OCI-LY1 (cell line): ENCODE measurements at regions not wholly inside any gene's neighbourhood (a gene's known extent, or its start where the extent isn't known, plus 50 kb on each side); places are given as distances from the start of the nearest gene placed in this dataset.

Experiments
- H2AFZ ChIP-seq: fragments of 200-600 bp; sonication (generic), shearing (Covaris generic); 2 replicates; pipeline ENCODE4 v1.6.0; 2014; ENCODE audit warnings: antibody characterized with exemption, mild to moderate bottlenecking, low read length
- H3F3A ChIP-seq: fragments of 200-600 bp; sonication (generic), shearing (Covaris generic); 2 replicates; pipeline ENCODE4 v1.6.0; 2014; ENCODE audit warnings: mild to moderate bottlenecking, antibody characterized with exemption, low read length, moderate library complexity; ENCODE audit not compliant: insufficient read depth
- H3K27ac ChIP-seq: fragments of 200-600 bp; sonication (generic); 2 replicates; pipeline ENCODE4 v1.5.1; 2014; ENCODE audit warnings: low read length, mixed run types, mild to moderate bottlenecking, low read depth; ENCODE audit not compliant: poor library complexity, severe bottlenecking
- H3K27me3 ChIP-seq: fragments of 200-600 bp; sonication (generic); 2 replicates; pipeline ENCODE4 v1.6.0; 2014; ENCODE audit warnings: antibody characterized with exemption, mild to moderate bottlenecking, low read length, moderate library complexity; ENCODE audit not compliant: insufficient read depth
- H3K36me3 ChIP-seq: fragments of 200-600 bp; sonication (generic); 2 replicates; pipeline ENCODE4 v1.6.1; 2014; ENCODE audit warnings: mild to moderate bottlenecking, antibody characterized with exemption, low read length, moderate library complexity, mixed read lengths; ENCODE audit not compliant: insufficient read depth
- H3K4me1 ChIP-seq: fragments of 200-600 bp; sonication (generic); 2 replicates; pipeline ENCODE4 v1.5.1; 2014; ENCODE audit warnings: mild to moderate bottlenecking, low read length, moderate library complexity; ENCODE audit not compliant: insufficient read depth, severe bottlenecking
- H3K4me2 ChIP-seq: fragments of 200-600 bp; sonication (generic), shearing (Covaris generic); 2 replicates; pipeline ENCODE4 v1.6.1; 2014; ENCODE audit warnings: low read length
- H3K4me3 ChIP-seq: fragments of 200-600 bp; sonication (generic); 2 replicates; pipeline ENCODE4 v1.5.1; 2014; ENCODE audit warnings: low read length, low read depth, mild to moderate bottlenecking, mixed read lengths; ENCODE audit not compliant: poor library complexity, severe bottlenecking
- H3K79me2 ChIP-seq: fragments of 200-600 bp; shearing (Covaris generic); 2 replicates; pipeline ENCODE4 v1.6.1; 2016; ENCODE audit warnings: mixed run types, low read length, mixed read lengths; ENCODE audit not compliant: insufficient read depth
- H3K9ac ChIP-seq: fragments of 200-600 bp; sonication (generic), shearing (Covaris generic); 2 replicates; pipeline ENCODE4 v1.6.1; 2014; ENCODE audit warnings: mild to moderate bottlenecking, low read length, mixed read lengths
- H3K9me2 ChIP-seq: fragments of 200-600 bp; sonication (generic), shearing (Covaris generic); 2 replicates; pipeline ENCODE4 v1.6.1; 2014; ENCODE audit warnings: low read depth, mild to moderate bottlenecking, low read length, mixed read lengths
- H3K9me3 ChIP-seq: fragments of 200-600 bp; shearing (Covaris generic); 2 replicates; pipeline ENCODE4 v1.6.1; 2014; ENCODE audit warnings: low read length, mixed read lengths
- H4K20me1 ChIP-seq: fragments of 200-600 bp; sonication (generic), shearing (Covaris generic); 2 replicates; pipeline ENCODE4 v1.6.0; 2016; ENCODE audit warnings: mild to moderate bottlenecking, low read length; ENCODE audit not compliant: insufficient read depth
- CTCF ChIP-seq: fragments of 200-600 bp; sonication (generic), shearing (Covaris generic); IDR thresholded peaks from 2 replicates; pipeline ENCODE4 v1.5.1; 2017; ENCODE audit warnings: mild to moderate bottlenecking, antibody characterized with exemption, low read length, moderate library complexity, mixed read lengths
- EZH2 ChIP-seq: fragments of 200-600 bp; sonication (generic), shearing (Covaris generic); IDR thresholded peaks from 2 replicates; pipeline ENCODE4 v1.8.0; 2017; ENCODE audit warnings: borderline replicate concordance, mixed run types, mild to moderate bottlenecking, antibody characterized with exemption, low read length, moderate library complexity, mixed read lengths

- no peak overlapping the region for H2AFZ ChIP-seq
- no peak overlapping the region for H3K4me3 ChIP-seq
- no peaks in the 10 kb centered on the region for H3K27me3 ChIP-seq
- no peaks in the 10 kb centered on the region for H3K36me3 ChIP-seq
- no peak overlapping the region for H3K9ac ChIP-seq
- no peaks in the 10 kb centered on the region for H4K20me1 ChIP-seq
- no peaks in the 10 kb centered on the region for H3F3A ChIP-seq
- H3K4me2 ChIP-seq = no peak overlapping the region
- no peak for TF ChIP-seq EZH2
- TF ChIP-seq CTCF = no peak
- H3K9me3 ChIP-seq = no peaks in the 10 kb centered on the region
- H3K27ac ChIP-seq = no peak overlapping the region
- no peaks in the 10 kb centered on the region for H3K79me2 ChIP-seq
- no peaks in the 10 kb centered on the region for H3K4me1 ChIP-seq
- no peaks in the 10 kb centered on the region for H3K9me2 ChIP-seq
Observed at GRCh38 chr6:14921170-14921569, 324.7 kb upstream of the JARID2 start.

DNA sequence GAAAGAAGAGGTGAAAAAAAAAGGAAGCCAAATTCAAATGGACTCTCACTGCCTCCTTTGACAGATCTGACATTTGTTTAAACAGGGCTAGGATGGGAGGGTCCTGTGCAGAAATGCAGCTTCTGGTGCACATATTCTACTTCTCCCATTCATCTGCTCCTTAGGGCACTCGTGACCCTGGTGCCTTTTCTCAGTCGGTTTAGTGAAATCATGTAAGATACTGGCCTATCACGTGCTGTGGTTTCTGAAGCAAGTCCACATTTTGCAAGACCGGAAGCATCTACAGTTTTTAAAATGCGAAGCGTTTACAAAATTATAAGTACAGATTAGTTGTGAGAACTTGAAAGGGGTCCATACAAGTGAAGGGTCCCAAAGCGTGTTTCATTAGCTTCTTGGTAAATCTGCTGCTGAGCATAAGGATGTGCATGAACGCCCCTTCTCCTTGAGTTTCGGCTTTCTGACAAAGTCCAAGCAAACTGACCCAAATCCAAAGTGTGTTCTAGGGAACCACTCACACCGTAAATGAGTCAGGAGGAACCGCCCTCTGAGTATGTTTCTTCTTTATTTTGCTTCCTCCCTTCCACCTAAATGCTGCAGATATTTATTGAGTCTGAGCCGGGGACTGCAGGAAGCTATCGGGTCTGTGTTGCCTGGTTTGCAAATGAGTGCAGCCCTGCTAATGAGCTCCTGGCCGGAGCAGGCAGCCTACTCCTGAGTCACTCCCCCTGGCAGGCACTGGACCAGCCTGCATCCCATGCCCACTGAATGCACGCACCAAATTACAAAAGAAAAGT, 323.8 kb upstream of the JARID2 start:
- H3K9me2 ChIP-seq = no peaks in the 10 kb centered on the region
- H4K20me1 ChIP-seq = no peaks in the 10 kb centered on the region
- no peak overlapping the region for H3K4me2 ChIP-seq
- no peak overlapping the region for H3K4me3 ChIP-seq
- H3F3A ChIP-seq = no peaks in the 10 kb centered on the region
- H3K9ac ChIP-seq = no peak overlapping the region
- TF ChIP-seq EZH2 = no peak
- TF ChIP-seq CTCF = no peak
- H3K4me1 ChIP-seq = no peaks in the 10 kb centered on the region
- H3K9me3 ChIP-seq = no peaks in the 10 kb centered on the region
- H3K36me3 ChIP-seq = no peaks in the 10 kb centered on the region
- H2AFZ ChIP-seq = no peak overlapping the region
- no peaks in the 10 kb centered on the region for H3K27me3 ChIP-seq
- no peaks in the 10 kb centered on the region for H3K79me2 ChIP-seq
- H3K27ac ChIP-seq = no peak overlapping the region

DNA sequence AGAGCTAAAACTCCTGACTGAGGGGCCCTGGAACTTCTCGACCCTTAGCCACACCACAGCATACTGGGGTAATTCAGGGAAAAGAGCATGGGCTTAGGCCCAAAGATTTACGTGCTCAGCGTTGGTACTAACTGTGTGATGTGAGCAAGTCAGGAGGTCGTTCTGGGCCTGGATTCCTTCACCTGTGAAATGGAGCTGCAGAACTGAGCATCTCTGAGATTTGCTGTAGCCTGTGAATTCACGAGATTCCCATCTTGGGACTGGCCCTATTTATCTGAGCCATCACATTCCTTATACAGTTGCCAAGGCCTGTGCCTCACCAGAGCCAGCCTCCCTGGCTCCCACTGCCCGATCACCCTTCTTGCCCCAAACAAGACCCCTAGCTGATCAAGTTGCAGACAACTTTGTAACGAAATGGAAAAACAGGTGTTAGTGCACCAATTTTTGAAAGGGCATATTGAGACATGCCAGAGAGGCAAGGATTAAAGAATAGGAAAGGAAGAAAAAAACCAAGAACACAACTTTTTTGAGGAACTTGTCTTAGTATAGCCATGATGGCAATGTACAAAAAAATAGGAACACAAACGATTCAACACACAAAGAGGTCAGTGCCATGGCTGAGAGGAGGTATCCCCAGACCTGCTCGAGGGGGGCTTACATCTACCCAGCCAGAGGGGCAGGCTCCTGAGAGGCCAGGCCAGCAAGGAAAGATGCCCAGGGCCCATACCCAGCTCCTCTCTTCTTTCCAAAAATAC, 323.0 kb upstream of the JARID2 start:
- Histone ChIP-seq H3K4me3 (no peak overlapping the region), H3K4me1 (no peaks in the 10 kb centered on the region), H3K4me2 (no peak overlapping the region), H3K9ac (no peak overlapping the region), H3K9me2 (no peaks in the 10 kb centered on the region), H3K27ac (no peak overlapping the region), H3F3A (no peaks in the 10 kb centered on the region), H3K9me3 (no peaks in the 10 kb centered on the region), H3K27me3 (no peaks in the 10 kb centered on the region), H4K20me1 (no peaks in the 10 kb centered on the region), H3K36me3 (no peaks in the 10 kb centered on the region), H3K79me2 (no peaks in the 10 kb centered on the region), H2AFZ (no peak overlapping the region)
- TF ChIP-seq EZH2 = no peak
- TF ChIP-seq CTCF = no peak
